ENCODE measurements at regions not wholly inside any gene's neighbourhood (a gene's known extent, or its start where the extent isn't known, plus 50 kb on each side); places are given as distances from the start of the nearest gene placed in this dataset.

DNA sequence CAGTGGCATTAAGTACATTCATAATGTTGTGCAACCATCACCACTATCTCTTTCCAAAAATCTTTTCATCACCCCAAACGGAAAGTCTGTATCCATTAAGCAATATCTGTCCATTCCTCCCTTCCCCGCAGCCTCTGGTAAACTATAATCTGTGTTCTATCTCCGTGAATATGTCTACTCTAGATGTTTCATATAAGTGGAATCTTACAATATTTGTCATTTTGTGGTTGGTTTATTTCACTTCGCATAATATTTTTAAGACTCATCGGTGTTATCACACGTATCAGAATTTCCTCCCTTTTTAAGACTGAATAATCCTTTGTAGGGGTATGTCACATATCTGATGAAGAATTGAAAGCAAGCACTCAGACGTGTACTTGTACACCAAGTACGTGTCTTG, 86.0 kb upstream of the FGFR2 start:
- TF ChIP-seq, protein P1, sequence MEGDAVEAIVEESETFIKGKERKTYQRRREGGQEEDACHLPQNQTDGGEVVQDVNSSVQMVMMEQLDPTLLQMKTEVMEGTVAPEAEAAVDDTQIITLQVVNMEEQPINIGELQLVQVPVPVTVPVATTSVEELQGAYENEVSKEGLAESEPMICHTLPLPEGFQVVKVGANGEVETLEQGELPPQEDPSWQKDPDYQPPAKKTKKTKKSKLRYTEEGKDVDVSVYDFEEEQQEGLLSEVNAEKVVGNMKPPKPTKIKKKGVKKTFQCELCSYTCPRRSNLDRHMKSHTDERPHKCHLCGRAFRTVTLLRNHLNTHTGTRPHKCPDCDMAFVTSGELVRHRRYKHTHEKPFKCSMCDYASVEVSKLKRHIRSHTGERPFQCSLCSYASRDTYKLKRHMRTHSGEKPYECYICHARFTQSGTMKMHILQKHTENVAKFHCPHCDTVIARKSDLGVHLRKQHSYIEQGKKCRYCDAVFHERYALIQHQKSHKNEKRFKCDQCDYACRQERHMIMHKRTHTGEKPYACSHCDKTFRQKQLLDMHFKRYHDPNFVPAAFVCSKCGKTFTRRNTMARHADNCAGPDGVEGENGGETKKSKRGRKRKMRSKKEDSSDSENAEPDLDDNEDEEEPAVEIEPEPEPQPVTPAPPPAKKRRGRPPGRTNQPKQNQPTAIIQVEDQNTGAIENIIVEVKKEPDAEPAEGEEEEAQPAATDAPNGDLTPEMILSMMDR (IDR thresholded peaks at IDR 0.05) = no peak
- TF ChIP-seq EP300 (IDR thresholded peaks at IDR 0.05) = no peak

Data from ovary (tissue), 3 donors.